ENCODE measurements at regions not wholly inside any gene's neighbourhood (a gene's known extent, or its start where the extent isn't known, plus 50 kb on each side); places are given as distances from the start of the nearest gene placed in this dataset.

DNA sequence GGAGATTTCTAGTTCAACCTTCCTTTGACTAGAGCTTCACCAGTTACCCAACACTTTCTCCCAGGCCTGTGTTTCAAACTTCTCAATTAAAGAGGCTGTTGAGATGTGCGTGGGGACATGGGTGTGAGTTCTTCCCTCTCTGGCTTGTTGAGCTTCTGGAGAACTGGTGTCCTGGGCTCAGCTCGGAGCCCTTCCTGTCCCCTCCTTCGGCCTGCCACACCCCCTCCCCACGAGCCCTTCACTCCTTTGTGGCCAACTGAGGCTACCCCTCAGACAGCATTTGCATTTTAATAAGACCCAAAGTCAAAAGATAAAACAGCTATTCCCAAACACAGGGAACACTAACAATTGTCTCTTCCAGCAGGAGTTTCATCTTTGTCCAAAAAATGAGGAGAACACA, 123.3 kb upstream of the MLN start:
- ATAC-seq (no peak), DNase-seq (ENCODE audit: low spot score) (no peak)
- intact Hi-C loops (cut with DNase I), result no loop called here

DNA sequence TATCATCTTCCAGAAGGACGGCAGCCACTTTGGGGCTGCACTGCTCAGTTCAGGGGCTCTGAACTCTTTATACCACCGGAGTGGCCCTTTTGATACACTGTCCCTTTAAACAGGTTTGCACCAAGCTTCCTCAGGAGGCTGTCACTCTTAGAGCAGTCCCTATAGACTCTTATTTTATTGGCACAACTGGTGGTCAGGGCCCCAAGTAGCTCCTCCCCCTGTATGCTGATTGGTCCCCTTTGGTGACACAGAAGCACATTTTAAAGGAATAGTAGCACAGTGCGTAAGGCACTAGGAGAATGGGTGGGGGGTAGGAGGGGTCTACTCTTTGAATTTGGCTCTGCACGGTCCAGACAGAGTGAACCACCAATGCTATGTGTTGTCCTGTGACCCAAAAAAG, 122.6 kb upstream of the MLN start:
- ATAC-seq, result no peak
- intact Hi-C loops (cut with DNase I), result no loop called here
- DNase-seq (ENCODE audit: low spot score), result no peak

DNA sequence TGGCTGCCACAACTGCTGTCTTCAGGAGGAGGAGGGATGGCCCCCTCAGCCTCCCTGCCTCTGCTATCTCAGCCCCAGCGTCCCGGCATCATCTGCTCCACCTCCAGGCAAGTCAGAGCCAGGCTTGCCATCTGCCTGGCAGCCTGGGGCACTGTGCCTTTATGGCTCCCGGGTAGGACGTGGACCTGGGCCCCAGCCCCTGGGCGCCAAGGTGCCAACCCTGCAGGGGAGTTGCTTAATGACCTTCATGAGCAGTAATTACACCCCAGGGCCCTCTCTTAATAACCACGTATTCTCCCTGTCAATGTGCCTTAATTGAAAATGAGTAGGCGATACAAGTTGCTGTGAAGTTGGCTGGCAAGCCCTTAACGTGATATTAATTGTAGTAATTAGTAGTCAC, 122.1 kb upstream of the MLN start:
- ATAC-seq (no peak), DNase-seq (ENCODE audit: low spot score) (no peak)
- intact Hi-C loops (cut with DNase I), result no loop called here

DNA sequence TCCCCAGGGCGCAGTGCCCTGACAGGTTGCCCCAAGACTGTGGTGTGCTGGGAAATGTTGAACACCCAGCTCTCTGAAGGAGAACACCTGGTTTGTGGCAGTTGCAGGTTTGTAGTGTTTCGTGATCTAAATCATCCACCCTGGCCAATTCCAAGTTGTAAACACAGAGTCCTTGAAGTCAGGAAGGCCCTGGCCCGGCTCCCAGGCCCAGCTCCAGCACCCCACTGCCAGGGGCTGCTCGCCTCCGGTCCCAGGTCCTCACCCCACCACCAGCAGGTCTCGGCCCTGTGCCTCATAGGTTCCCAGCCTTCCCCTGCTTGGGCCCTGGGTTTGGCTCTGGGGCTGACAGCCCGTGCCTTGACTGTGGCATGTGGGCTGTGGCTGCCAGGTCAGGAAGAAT, 121.4 kb upstream of the MLN start:
- intact Hi-C loops (cut with DNase I), result no loop called here
- no peak for DNase-seq (ENCODE audit: low spot score)
- ATAC-seq, result no peak

DNA sequence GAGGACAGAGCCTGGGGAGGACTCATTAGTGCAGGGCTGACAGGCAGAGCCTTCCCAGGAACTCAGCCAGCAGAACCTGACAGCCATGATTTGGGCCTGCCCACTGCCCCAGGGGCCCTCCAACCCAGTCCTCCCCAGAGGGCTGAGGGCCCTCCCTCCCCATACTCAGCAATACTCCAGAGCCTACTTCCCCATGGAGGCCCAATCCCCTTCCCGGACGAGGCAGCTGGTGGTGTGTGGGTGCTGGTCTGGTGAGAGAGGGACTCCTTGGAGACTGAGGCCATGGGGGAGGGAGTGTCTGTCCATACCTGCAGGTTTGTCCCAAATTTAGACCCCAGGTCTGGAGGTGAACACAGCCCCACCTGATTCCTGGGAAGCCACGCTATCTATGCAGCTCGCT, 120.9 kb upstream of the MLN start:
- no peak for DNase-seq (ENCODE audit: low spot score)
- no peak for ATAC-seq
- intact Hi-C loops (cut with DNase I), result no loop called here

DNA sequence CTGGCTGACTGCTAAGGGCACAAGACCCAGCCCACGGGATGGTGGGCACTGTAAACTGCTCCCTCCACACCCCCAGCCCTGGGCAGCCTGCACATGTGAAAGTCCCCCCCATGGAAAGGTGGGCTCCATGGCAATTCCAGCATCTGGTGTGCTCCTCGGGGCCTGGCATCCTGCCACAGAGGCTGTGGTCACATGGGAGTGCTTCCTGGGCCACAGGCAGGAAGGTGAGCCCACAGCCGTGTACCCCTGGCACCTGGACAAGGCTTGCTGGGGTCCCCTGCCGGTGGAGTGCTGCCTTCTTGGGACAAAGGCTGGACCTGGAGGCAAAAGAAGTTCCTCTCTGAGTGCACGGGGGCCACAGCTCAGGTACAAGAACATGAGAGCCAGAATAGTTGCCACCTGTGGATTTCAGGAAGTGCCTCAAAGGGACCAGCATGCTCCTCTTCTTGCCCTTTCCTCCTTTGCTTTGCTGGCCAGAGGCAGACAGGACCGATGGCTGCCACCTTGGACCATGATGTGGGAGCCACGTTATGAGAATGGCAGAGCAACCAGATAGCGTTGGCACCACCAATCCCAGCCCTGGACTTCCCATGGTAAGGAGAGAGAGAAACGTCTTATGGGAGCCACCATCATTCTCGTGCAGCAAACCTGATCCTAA, 120.2 kb upstream of the MLN start:
- intact Hi-C loops (cut with DNase I), result no loop called here
- ATAC-seq (no peak), DNase-seq (ENCODE audit: low spot score) (no peak)

DNA sequence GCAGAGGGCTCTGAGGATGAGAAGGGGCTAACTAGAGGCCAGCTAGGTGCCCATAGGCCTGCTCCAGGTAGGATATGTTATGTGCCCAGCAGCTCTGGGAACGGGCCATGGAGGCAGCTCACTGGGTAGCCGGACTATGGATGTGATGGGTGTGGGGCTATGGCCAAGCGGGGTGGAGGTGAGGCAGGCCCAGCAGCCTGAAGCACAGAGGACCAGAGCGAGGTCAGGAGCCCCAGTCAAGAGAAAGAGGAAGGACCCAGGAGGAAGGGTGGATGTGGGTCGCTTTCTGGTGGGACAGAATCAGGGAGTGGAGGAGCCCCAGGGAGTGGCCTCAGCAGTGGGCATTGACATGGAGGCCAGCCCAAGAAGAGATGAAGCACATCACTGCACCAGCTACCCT, 117.9 kb upstream of the MLN start:
- intact Hi-C loops (cut with DNase I), result no loop called here
- ATAC-seq (no peak), DNase-seq (ENCODE audit: low spot score) (no peak)

DNA sequence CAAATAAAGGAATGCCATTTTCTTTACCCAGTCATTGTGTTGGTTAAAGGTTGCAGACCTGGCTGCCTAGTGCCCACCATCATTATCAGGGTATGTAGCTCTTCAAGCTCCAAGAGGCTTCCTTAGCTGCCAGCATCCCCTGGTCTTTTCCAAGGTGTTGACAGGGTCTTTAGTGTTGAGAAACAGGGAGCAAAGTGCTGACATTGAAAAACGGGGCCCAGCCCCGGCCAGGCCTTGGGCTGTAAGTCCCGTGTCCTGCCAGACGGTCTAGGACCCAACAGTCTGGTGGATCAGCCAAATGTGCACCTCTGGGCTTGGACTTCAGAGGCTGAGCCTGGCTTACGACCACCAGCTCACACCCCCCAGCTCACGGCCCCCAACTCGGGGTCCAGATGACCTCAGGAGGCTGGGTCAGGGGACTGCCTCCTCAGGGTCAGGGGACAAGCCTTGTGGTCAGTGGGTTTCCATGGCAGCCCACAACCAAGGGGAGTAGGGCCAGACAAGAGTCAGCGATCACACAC, 114.4 kb upstream of the MLN start:
- intact Hi-C loops (cut with DNase I), result no loop called here
- DNase-seq (ENCODE audit: low spot score), result no peak
- ATAC-seq, result no peak

DNA sequence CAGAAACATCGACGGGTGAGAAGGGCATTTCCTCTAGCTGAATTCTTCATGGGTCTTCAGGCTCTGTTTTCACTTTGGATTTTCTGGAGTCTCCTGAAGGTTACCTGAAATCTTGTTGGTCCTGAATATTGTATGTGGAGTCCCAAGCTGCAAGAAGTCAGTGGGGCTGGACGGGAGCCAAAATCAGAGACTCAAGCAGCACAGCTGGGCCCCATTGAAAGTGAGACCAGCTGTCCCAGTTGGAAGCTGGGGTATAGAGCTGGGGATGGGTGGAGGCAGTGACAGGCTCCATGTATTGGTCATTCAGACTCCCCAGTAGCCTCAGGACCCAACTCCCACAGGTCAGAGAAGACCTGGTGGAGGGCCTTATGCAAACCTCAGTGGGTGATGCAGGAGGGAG, 111.3 kb upstream of the MLN start:
- intact Hi-C loops (cut with DNase I), result no loop called here
- no peak for ATAC-seq
- no peak for DNase-seq (ENCODE audit: low spot score)

DNA sequence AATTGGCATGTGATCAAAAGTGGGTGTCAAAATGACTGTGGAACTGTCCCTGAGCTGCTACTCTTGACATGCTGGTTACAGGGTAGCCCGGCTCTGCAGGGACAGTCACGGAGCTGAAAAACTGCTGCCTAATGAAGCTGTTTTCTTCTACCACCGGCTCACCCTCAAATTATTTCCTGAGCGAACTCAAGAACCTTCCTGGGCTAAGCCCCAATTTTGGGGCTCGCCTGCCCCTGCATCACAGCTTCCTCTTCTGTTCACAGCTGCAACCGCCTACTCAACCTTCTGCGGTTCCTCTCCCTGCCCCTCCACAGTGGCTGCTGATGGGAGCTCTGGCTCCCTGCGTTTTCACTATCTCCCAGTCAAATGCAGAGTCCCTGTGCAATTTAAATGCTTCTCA, 110.8 kb upstream of the MLN start:
- DNase-seq (ENCODE audit: low spot score) (no peak), ATAC-seq (no peak)
- intact Hi-C loops (cut with DNase I), result no loop called here

DNA sequence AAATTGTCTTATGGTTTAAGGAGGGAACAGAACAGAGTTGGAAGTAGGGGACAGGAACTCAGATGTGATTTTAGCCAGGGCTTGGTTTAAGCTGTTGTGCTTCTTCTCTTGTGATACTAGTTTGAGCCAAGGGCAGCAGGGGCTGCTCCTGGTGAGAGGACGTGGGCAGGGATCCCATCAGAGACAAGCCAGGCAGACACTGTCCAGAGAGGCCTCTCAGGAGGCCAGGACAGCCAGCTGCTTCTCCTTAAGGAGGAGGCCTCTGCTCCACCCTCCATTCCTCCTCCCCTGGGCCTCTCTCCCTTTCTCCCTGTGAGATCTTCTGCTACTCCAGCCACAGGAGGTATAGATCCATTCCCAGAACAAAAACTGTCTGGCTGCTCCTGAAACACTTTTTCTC, 108.4 kb upstream of the MLN start:
- intact Hi-C loops (cut with DNase I), result no loop called here
- ATAC-seq (no peak), DNase-seq (ENCODE audit: low spot score) (no peak)

DNA sequence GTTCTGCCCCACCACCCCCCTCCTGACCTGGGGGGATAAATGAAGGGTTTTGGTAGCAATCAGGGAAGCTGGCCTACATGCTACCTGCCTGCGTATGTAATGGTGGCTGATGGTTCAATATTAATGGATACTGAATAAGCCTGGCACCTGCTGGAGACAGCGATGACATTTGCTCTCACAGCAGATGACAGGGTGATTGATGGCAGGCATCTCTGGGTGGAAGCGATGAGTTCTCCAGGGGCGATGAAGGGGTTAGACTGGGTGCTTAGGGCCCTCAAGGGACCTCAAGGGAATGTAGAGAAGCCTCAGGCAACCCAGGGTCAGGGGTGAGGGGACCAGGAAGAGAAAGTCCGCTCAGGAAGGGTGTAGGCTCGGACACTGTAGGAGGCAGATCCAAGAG, 107.7 kb upstream of the MLN start:
- ATAC-seq (no peak), DNase-seq (ENCODE audit: low spot score) (no peak)
- intact Hi-C loops (cut with DNase I), result no loop called here

DNA sequence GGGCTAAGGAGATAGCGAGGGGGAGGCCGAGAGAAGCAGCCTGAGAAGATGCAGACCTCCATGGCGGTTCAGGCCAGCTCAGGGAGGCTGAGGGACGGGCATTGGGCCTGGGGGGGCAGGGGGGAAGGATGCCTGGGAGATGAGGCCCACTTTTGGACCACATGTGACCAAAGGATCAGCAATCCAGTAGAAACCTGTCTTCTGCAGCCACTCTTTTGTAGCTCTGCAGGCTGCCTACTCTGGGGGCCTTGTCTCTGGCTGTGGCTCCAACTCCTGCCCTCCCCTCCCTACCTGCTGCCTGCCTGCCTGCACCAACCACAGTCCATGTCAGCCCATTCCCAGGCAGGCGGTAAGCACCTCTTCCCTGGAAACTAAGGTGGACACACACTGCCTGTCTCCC, 106.8 kb upstream of the MLN start:
- no peak for ATAC-seq
- intact Hi-C loops (cut with DNase I), result no loop called here
- DNase-seq (ENCODE audit: low spot score), result no peak

DNA sequence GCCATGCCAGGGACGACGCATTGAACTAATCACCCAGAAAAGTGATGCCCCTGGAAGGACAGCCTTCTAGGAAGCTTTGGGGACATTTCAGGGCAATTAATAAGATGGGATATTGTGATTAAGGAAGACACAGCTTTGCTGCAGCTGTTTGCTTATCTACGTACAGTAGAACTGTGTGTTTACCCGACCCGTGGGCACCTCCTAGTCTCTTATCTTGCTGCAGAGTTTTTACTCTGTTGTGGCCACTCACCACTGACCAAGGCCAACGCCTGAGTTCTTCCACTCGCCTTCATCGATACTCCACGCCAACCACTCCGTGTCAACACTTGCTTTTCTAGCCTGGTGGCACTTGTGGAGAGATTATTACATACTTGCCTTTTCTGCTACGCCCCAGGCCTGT, 105.9 kb upstream of the MLN start:
- DNase-seq (ENCODE audit: low spot score) (no peak), ATAC-seq (no peak)
- intact Hi-C loops (cut with DNase I), result no loop called here

DNA sequence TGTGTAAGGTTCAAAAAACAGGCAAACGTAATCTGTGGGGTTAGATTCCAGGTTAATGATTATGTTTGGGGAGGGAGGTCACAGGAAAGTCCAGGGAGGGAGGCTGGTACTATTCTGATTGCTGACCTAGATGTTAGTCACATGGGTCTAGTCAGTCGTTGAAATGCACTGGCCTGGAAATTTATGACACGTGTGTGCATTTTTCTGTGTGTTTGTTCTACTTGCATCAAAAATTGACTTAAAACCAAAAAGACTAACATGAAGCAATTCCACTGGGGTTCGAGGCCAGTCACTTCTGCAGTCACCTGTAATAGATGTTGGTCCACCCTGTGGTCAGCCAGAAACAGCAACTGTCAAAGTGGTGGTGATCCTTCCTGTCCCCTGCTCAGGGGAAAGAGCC, 104.2 kb upstream of the MLN start:
- intact Hi-C loops (cut with DNase I), result no loop called here
- ATAC-seq (no peak), DNase-seq (ENCODE audit: low spot score) (no peak)

DNA sequence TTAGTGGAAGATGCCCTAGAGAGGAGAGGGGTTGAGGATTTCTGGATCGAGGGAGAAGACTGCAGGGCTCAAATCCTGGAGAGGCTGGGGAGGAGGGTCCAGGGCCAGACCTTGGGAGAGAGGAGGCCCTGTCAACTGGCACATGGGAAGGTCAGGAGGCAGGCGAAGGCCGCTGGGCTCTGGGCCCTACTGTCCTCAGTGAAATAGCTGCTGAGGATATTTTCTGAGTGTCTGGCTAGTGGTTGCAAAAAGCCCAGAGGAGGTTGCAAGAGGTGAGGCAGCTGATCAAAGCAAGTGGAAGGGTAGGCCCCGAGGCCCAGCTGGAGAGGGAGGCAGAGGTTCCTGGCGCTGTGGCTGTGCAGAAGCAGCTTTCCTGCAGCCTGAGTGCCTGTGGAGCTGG, 103.4 kb upstream of the MLN start:
- ATAC-seq, result no peak

DNA sequence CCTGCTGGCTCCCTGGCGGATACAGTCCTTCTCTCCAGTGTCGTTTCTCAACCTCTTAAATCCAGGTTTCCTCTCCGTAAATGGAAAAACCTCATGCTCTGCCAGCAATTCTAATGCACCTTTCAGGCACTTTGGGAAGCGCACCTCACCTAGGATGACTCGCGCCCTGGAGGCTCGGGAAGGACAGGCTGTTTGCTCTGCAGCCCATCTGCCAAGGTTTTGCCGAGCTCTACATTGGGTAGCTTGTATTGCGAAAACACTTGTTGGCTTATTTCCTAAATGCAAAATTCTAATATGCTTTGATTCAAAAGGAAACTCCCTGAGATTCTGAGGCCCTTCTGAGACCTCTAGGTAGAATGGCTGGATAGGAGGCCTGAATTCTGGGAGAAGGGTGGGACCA, 102.6 kb upstream of the MLN start:
- intact Hi-C loops (cut with DNase I), result no loop called here
- ATAC-seq (no peak), DNase-seq (ENCODE audit: low spot score) (no peak)

More for the DNA sequence above, 103.4 kb upstream of the MLN start:
- DNase-seq (ENCODE audit: low spot score), result no peak
- intact Hi-C loops (cut with DNase I), result no loop called here

DNA sequence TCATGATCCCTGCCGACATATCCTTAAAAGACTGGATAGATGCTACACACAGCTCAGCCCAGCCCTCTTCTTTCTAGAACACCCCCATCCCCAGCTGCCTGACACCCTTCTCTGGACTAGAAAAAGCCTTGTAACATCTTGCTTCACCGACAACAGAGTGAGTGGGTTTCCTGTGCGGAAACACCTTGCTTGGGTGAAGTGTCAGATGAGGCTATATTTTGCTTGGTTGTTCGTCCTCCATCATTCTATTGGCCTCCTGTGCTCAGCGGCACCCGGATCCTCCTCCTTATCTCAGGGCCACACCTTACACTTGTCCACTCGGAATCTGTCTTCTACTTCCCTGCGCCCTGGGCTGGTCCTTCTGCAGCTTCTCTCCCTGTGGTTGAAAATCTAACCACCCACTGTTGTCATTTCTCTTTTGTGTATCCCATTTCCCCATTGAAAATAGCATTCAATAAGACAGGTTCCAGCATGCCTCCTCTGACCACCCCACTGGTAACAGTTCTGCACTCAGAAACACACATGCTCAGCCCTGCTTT, 101.3 kb upstream of the MLN start:
- intact Hi-C loops (cut with DNase I), result no loop called here
- no peak for DNase-seq (ENCODE audit: low spot score)
- no peak for ATAC-seq

DNA sequence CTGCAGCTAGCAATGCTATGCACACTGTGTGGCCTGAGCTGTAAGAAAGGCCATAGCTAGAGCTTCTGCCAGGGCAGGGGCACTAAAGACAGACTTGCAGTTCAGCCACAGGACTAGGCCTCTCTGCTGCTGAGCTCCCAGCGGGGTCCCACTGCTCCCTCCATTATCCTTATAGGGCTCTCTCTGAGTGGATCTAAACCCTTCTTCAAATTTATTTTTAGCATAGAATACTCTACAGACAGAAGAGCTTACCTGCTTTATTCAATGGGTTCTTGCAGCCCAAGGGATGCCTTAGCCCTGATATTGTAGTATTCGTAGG, 100.9 kb upstream of the MLN start:
- no peak for DNase-seq (ENCODE audit: low spot score)
- intact Hi-C loops (cut with DNase I), result no loop called here
- ATAC-seq, result no peak

DNA sequence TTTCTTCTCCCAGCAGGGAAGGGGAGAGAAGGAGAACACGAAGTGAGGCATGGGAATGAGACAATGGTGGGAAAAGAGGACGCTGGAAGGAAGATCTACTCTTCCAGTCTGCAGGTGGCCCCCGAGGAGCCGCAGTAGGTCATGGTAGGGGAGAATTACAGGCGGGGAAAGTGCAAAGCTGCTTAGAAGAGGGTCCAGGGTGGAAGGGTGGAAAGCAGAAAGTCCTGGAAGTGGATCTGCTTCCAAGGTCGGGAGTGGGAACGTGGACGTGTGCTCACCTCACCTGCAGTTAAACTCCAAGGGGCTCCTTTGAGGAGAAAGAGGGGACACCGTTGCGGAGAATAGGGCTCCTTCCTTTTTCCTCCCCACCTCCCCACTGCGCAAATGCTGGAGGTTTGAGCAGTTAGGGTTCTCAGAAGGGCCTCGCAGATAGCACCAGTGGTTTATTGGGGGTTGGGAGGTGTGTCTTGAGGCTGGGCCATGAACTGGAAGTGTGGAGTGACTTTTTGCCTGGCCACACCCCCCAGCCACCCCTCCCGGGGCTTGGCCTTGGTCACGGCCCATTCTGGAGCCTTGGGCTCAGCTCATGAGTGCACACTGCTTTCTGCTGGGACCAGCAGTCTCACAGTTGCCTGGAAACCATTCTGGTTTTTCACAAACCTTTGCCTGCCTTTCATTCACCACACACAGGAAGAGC, 100.4 kb upstream of the MLN start:
- DNase-seq (ENCODE audit: low spot score), result no peak
- ATAC-seq, result no peak

DNA sequence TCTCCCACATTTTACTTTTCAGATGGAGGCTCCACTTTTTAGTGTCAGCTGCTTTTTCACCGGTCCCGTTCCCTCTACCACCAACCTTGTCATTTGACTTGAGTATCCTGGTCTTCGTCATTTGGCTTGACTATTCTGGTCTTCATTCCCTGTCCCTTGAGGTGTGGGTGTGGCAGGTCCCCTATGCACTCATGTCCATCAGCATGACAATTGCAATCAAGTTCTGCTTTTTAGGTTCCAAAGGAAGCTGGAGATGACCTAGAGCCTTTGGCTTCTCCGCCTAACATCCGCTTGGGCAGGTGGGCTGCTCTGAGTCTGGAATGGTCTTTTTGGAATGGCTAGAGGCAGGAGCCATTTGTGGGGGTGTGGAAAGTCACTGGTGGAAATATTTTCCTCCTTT, 99.8 kb upstream of the MLN start:
- no peak for ATAC-seq
- intact Hi-C loops (cut with DNase I), result no loop called here
- DNase-seq (ENCODE audit: low spot score), result no peak

More for the DNA sequence above, 100.4 kb upstream of the MLN start:
- intact Hi-C loops (cut with DNase I), result no loop called here
